T1000 (cell line): ENCODE measurements at regions not wholly inside any gene's neighbourhood (a gene's known extent, or its start where the extent isn't known, plus 50 kb on each side); places are given as distances from the start of the nearest gene placed in this dataset.
"Not testable (repeated sequence)": the region's sequence is repeated elsewhere in the genome, so short reads cannot be mapped to it uniquely, and the experiment has no call there.

Experiments used
- DNase-seq: peaks from one replicate; lab custom pipeline; 2025; ENCODE audit warnings: mixed read lengths; lab: John Stamatoyannopoulos, UW

DNA sequence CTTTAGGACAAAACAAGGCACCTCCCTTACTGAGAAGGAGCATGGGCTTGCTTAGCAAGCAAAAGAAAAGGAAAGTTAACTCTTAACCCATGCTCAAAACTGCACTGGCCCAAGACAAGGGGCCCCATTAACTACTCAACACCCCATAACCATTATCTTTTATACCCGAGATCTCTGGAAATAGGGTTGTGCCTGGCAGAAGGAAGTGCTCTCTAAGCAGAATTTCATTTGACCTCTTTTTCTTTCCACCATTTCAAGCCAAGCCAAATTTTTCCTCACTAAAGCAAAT lies 167.2 kb downstream of the RASEF start:
- DNase-seq, result no peak

DNA sequence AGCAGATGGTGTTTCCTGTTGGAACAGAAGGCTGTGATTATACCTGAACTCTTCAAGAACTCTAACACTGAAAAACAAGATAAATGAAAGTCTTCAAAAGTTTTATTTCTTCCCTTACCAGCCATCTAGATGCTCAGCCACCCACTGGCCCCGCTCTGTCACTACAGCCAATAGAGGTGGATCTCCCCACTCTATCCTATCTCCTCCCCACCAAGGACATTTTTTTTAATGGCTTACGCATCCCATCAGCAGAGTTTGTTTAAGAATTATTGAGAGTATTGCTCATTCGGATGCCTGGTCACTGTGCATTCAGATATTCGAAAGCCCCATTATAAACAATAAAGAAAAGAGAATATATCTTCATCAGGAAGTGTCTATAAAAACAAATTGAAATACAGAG lies 159.4 kb downstream of the RASEF start:
- no peak for DNase-seq

DNA sequence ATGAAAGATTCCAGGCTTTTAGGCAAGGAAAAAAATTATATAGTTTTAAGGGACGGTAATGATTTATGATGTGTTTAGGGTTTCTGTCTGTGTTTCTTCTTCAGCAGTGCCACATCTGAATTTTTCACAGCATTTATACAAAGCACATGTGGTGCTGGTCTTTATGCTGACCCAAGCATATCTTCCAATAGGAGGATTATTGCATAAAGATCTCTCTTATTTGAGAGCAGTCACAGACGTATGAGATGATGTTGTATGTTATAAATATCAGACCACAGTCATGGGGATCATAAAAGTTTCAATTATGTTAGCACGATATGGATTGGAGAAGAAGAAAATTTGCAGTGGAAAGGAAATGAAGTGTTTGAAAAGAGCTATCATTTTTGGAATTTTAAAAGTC lies 150.9 kb downstream of the RASEF start:
- no peak for DNase-seq

DNA sequence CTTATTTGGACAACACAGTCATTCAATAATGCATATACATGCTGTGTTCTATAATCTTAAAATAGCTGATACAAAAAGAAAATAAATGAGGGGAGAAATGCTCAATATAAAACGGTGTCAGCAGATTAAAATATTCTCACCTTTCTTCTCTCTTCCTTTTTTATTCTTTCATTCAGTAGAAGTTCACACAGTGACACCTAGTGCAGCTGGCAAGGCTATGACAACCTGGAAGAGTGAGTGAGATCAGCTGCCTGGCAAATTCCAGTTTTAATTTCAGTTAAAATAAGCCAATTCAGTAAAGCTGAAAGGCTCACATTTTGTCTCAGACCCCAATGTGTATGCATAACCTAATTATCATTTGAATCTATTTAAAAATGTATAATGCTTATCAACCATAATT lies 150.3 kb downstream of the RASEF start:
- DNase-seq, result no peak

DNA sequence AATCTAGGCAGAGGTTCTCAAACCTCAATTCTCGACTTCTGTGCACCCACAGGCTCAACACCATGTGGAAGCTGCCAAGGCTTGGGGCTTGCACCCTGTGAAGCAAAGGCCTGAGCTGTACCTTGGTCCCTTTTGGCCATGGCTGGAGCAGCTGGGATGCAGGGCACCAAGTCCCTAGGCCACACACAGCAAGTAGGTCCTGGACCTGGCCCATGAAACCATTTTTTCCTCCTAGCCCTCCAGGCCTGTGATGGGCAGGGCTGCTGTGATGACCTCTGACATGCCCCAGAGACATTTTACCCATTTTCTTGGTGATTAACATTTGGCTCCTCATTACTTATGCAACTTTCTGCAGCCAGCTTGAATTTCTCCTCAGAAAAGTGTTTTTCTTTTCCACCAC lies 146.7 kb downstream of the RASEF start:
- DNase-seq, result not testable (repeated sequence)

DNA sequence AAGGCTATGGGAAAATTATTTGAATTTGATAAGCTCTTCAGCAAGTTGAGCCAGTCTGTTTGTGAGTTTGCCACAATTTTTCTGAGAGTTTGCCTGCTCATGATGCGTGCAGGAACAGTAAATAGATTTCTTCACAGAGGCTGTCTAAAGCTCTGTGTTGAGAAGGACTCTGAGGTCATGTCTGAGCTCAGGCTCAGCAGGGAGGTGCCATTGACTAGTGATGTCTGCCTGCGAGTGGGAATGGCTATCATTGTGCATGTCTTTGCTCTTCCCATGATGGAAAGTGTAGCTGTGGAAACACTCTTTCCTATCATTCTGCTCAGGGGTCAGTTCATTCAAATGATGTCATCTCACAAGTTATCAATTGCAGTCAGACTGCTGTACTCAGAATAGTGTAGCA lies 142.8 kb downstream of the RASEF start:
- DNase-seq, result no peak

DNA sequence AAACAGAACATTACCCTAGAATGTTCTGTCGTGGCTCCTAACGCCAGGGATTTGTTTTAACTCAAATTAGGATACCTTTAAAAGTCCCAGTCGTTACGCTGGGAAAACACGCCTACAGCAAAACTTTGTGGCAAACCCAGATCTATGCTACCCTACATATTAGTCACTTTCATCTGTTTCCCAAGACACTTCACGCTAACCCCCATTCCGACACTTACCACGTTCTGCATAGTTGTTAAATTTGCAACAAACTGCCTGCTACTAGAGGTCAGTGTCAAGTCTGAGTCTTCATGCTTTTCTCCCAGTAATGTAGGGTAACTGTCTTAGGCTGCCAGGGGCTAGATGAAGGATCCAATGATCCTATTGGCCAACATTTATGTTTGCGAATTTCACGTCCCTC lies 140.3 kb downstream of the RASEF start:
- no peak for DNase-seq

DNA sequence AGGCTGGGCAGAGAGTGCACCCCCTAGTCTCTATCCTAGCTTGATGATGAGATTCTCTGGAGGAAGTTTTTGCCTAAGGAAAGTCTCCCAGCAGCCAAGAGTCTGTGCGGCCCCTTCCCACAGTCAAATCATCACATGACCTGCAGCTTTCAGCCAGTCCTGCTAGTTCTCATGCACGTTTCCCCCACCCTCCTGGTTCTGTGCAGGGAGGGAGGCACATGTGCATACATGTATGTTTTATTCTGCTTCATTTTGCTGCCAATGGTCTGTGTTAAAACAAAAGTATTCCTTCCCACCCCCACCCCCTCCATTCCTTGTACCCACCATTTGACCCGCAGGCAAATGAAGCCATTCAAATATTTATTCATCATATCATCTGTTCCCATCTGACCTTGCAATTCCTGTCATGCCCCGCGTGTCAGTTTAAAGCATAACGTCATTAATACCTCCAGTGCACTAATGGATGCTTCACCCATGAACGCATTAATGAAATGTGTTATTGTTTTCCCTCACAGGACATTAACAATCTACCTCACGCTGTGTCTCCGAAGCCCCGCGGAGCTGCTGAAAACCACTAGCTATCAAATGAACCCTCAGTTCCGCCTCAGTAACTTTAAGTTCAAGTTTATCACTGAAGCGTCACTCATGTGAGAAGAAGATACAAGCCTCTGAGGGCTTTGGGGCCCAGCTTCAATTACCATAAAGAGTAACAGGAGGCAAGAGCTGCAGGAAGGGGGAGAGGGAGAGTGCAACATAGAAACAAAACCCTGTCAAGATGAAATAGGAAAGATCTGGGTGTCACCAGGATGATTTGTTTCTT lies 139.6 kb downstream of the RASEF start:
- no peak for DNase-seq

DNA sequence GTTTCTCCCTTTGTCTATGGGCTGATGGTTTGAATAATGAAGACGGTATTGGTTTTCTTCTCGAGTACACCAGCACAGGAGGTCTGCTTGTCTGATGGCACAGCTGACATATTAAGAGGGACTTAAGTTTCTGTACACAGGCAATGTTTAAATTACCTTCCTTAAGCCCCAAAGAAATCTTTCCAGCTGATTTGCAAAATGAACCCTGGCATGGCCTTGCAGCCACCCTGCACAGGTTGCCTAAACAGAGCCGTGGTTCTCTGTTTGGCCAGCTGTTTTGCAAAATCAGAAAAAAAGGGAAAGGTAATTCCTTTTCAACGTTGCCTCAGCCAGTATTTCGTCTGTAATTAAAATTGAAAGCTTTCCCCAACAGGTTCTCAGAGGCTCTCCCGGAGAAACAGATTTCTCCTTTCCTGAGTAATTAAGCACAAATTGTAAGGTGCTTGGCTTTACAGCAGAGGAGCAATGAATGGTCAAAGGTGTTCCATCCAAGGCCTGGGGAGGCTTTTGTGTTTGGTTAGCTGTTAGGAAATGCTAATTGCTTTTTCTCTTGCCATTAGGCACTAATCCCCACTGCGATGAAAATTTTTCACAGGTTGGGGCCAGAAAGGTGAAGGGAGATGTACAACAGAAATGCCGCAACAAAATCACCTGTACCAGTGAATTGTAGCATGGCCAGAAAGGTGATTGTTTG lies 138.9 kb downstream of the RASEF start:
- DNase-seq, result no peak
